AG09319 (cell line): ENCODE measurements at regions not wholly inside any gene's neighbourhood (a gene's known extent, or its start where the extent isn't known, plus 50 kb on each side); places are given as distances from the start of the nearest gene placed in this dataset.

Source experiments
- DNase-seq: peaks from one replicate; pipeline ENCODE4 v3.0.0-alpha.2; 2010; ENCODE audit warnings: low read depth; ENCODE audit errors: extremely low read depth
- CTCF ChIP-seq: IDR thresholded peaks from 2 replicates; pipeline ENCODE4 v1.5.1; 2011; ENCODE audit warnings: low read depth, mild to moderate bottlenecking, inconsistent platforms, low read length, moderate library complexity

GRCh38 chr5:159602434-159602833 lies 272.1 kb upstream of the IL12B start:
- TF ChIP-seq CTCF = no peak
- no peak for DNase-seq

- DNase-seq = no peak
- TF ChIP-seq CTCF = no peak
These were observed 275.3 kb upstream of the IL12B start for GRCh38 chr5:159605585-159605984.

GRCh38 chr5:159609359-159609758 lies 279.1 kb upstream of the IL12B start:
- no peak for TF ChIP-seq CTCF
- no peak for DNase-seq

- DNase-seq = no peak
- no peak for TF ChIP-seq CTCF
These were observed 280.8 kb upstream of the IL12B start for GRCh38 chr5:159610966-159611579.

- no peak for TF ChIP-seq CTCF
- peak; percentile 12 for DNase-seq
These were observed 286.7 kb upstream of the IL12B start for GRCh38 chr5:159616952-159617351.

GRCh38 chr5:159619826-159620225 lies 289.5 kb upstream of the IL12B start:
- no peak for DNase-seq
- TF ChIP-seq CTCF = no peak

GRCh38 chr5:159620853-159621540 lies 290.7 kb upstream of the IL12B start:
- TF ChIP-seq CTCF = no peak
- no peak for DNase-seq
